ENCODE measurements at regions not wholly inside any gene's neighbourhood (a gene's known extent, or its start where the extent isn't known, plus 50 kb on each side); places are given as distances from the start of the nearest gene placed in this dataset.

GRCh38 chr19:30673336-30673735 is 301.2 kb downstream of the ZNF536 start:
- no peaks in the 10 kb centered on the region for H3K9me3 ChIP-seq
- TF ChIP-seq EP300 (IDR thresholded peaks at IDR 0.05) (no peak), CTCF (IDR thresholded peaks at IDR 0.05) (no peak), POLR2AphosphoS5 (IDR thresholded peaks at IDR 0.05) (no peak), POLR2A (IDR thresholded peaks at IDR 0.05) (no peak)
- 82 to 83% methylated on average over 8 of the region's 8 CpGs for WGBS, 2 donors
- no peak overlapping the region for H3K4me3 ChIP-seq
- H3K27ac ChIP-seq: no peak overlapping the region
- no peaks in the 10 kb centered on the region for H3K36me3 ChIP-seq
- DNase-seq (no peak), ATAC-seq (ENCODE audit: low FRiP score in 2 of 2) (no peak)
- H3K4me1 ChIP-seq: no peaks in the 10 kb centered on the region
- peaks cover 0 to 9% (median 5%) of the 10 kb centered on the region in 4 donors for H3K27me3 ChIP-seq

DNA sequence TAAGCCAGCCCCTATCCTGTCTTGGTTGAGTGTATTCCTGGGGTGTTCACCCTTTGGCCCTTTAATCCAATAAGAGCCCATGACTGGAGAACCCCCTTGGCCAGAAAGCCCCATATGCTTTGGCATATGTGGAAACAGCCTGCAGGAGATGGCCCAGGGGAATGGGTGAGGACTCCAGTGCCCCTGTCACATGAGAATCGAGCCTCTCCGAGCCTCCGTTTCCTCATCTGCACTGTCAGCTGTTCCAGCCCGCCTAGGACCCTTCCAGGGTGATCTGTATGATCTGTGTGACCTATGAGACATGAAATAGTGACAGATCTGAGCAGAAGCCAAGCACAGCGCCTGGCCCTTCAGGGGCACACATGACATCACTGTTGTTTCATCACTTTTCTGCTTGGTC is 300.7 kb downstream of the ZNF536 start:
- H3K27me3 ChIP-seq: peaks cover 0 to 9% (median 5%) of the 10 kb centered on the region in 4 donors
- TF ChIP-seq CTCF (IDR thresholded peaks at IDR 0.05) (no peak), EP300 (IDR thresholded peaks at IDR 0.05) (no peak), POLR2AphosphoS5 (IDR thresholded peaks at IDR 0.05) (no peak), POLR2A (IDR thresholded peaks at IDR 0.05) (no peak)
- WGBS, 2 donors: 74 to 75% methylated on average over 3 to 5 of the region's 5 CpGs
- no peak for DNase-seq
- H3K4me3 ChIP-seq: no peak overlapping the region
- H3K27ac ChIP-seq: no peak overlapping the region
- H3K9me3 ChIP-seq: no peaks in the 10 kb centered on the region
- no peaks in the 10 kb centered on the region for H3K4me1 ChIP-seq
- no peaks in the 10 kb centered on the region for H3K36me3 ChIP-seq
- no peak for ATAC-seq (ENCODE audit: low FRiP score in 2 of 2)

- peaks cover 0 to 9% (median 5%) of the 10 kb centered on the region in 4 donors for H3K27me3 ChIP-seq
- no peak for TF ChIP-seq EP300 (IDR thresholded peaks at IDR 0.05)
- TF ChIP-seq CTCF (IDR thresholded peaks at IDR 0.05): no peak
- TF ChIP-seq POLR2AphosphoS5 (IDR thresholded peaks at IDR 0.05): no peak
- TF ChIP-seq POLR2A (IDR thresholded peaks at IDR 0.05): no peak
- 64% methylated on average over 7 to 9 of the region's 9 CpGs for WGBS, 2 donors
- DNase-seq: peak in 1 of 2 donors; percentile 53
- H3K9me3 ChIP-seq: no peaks in the 10 kb centered on the region
- no peaks in the 10 kb centered on the region for H3K4me1 ChIP-seq
- no peak for ATAC-seq (ENCODE audit: low FRiP score in 2 of 2)
- no peak overlapping the region for H3K4me3 ChIP-seq
- no peak overlapping the region for H3K27ac ChIP-seq
- no peaks in the 10 kb centered on the region for H3K36me3 ChIP-seq
Measured at GRCh38 chr19:30671622-30672051, 299.5 kb downstream of the ZNF536 start.

- ATAC-seq (ENCODE audit: low FRiP score in 2 of 2) (no peak), DNase-seq (no peak)
- Histone ChIP-seq H3K4me3 (no peak overlapping the region), H3K9me3 (no peaks in the 10 kb centered on the region), H3K27me3 (peaks cover 0 to 9% (median 5%) of the 10 kb centered on the region in 4 donors), H3K4me1 (no peaks in the 10 kb centered on the region), H3K36me3 (no peaks in the 10 kb centered on the region), H3K27ac (no peak overlapping the region)
- WGBS, 2 donors: 78 to 88% methylated on average over 3 of the region's 3 CpGs
- no peak for TF ChIP-seq EP300 (IDR thresholded peaks at IDR 0.05)
- TF ChIP-seq CTCF (IDR thresholded peaks at IDR 0.05): no peak
- TF ChIP-seq POLR2A (IDR thresholded peaks at IDR 0.05): no peak
- TF ChIP-seq POLR2AphosphoS5 (IDR thresholded peaks at IDR 0.05): no peak
Measured at GRCh38 chr19:30671367-30671619, 299.1 kb downstream of the ZNF536 start.

DNA sequence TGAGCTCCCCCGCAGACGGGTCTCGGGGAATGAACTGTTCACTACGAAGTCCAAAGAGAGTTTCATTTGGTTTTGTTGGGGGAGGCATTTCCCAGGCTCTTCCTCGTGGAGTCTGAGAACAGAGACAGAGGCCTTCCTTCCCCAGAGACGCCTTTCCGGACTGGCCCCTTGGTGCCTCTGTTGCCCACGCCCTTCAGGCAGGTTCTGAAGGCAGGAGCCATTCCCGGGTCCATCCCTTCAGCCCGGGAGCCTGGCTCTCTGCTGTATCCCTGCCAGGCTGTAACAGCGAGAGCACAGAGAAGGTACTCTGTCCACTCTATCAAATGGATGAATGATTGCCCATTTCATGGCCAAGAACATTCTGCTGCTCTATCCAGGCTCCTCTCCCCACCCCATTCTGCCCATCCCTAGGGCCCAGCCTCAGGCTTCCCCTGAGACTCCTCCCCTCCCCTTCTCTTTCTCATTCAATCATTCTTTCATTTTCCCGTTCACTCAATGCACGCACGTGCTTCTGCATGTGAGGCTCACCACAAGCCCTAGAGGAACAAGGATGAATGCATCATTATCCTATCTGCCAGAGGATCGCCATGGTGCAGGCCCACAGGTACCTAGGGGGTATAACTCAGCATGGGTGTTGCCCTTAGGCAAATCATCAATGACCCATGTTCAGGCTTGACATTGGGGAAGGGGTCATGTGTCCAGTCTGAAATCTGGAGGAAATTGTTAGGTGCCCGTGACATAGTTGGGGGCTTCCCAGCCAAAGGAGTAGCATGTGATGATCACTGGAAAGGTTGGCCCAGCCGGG is 298.6 kb downstream of the ZNF536 start:
- no peak overlapping the region for H3K27ac ChIP-seq
- peaks cover 0 to 9% (median 5%) of the 10 kb centered on the region in 4 donors for H3K27me3 ChIP-seq
- H3K4me1 ChIP-seq: no peaks in the 10 kb centered on the region
- no peaks in the 10 kb centered on the region for H3K9me3 ChIP-seq
- DNase-seq: no peak
- TF ChIP-seq POLR2AphosphoS5 (IDR thresholded peaks at IDR 0.05): no peak
- TF ChIP-seq EP300 (IDR thresholded peaks at IDR 0.05): no peak
- no peak for TF ChIP-seq CTCF (IDR thresholded peaks at IDR 0.05)
- TF ChIP-seq POLR2A (IDR thresholded peaks at IDR 0.05): no peak
- H3K4me3 ChIP-seq: no peak overlapping the region
- ATAC-seq (ENCODE audit: low FRiP score in 2 of 2): no peak
- no peaks in the 10 kb centered on the region for H3K36me3 ChIP-seq
- 88% methylated on average over 17 of the region's 17 CpGs for WGBS, 2 donors
